Muscle of leg (tissue), 3 donors: ENCODE measurements at regions not wholly inside any gene's neighbourhood (a gene's known extent, or its start where the extent isn't known, plus 50 kb on each side); places are given as distances from the start of the nearest gene placed in this dataset.

Experiments used
- DNase-seq: peaks from one replicate; pipeline ENCODE4 v3.0.0; 2013
- H3K27ac ChIP-seq: one replicate; pipeline ENCODE4 v1.5.1; 2013; ENCODE audit warnings: mild to moderate bottlenecking, low read length, control low read depth
- H3K27me3 ChIP-seq: one replicate; pipeline ENCODE4 v1.6.1; 2013; ENCODE audit warnings: low read length; ENCODE audit not compliant: control insufficient read depth, insufficient read depth
- H3K36me3 ChIP-seq: one replicate; pipeline ENCODE4 v1.6.1; 2013; ENCODE audit warnings: low read length; ENCODE audit not compliant: control insufficient read depth, insufficient read depth
- H3K4me1 ChIP-seq: one replicate; pipeline ENCODE4 v1.6.1; 2013; ENCODE audit warnings: low read length; ENCODE audit not compliant: control insufficient read depth, insufficient read depth
- H3K4me3 ChIP-seq: one replicate; pipeline ENCODE4 v1.5.1; 2013; ENCODE audit warnings: low read length, control low read depth
- H3K9me3 ChIP-seq: replicated peaks from 2 replicates; pipeline ENCODE4 v1.6.1; 2013; ENCODE audit warnings: low read depth, low read length; ENCODE audit not compliant: control insufficient read depth
- WGBS: methylation state at CpG from one replicate; pipeline ENCODE4 v1.1.5; 2013; ENCODE audit warnings: missing lambda C conversion rate; ENCODE audit not compliant: insufficient coverage; 5-methylcytosine and 5-hydroxymethylcytosine counted together

- 20% methylated on average over 3 of the region's 3 CpGs for WGBS
- Histone ChIP-seq H3K4me3 (no peak overlapping the region), H3K27ac (peak overlapping the region; percentile 26), H3K36me3 (no peaks in the 10 kb centered on the region), H3K9me3 (no peaks in the 10 kb centered on the region), H3K27me3 (no peaks in the 10 kb centered on the region), H3K4me1 (no peaks in the 10 kb centered on the region)
- peak; percentile 90 for DNase-seq
These were observed 235.2 kb downstream of the SLITRK5 start for GRCh38 chr13:87906411-87906810.

GRCh38 chr13:87907202-87907601, 236.0 kb downstream of the SLITRK5 start:
- no peak for DNase-seq
- H3K4me3 ChIP-seq: no peak overlapping the region
- no peaks in the 10 kb centered on the region for H3K4me1 ChIP-seq
- H3K9me3 ChIP-seq: no peaks in the 10 kb centered on the region
- no peaks in the 10 kb centered on the region for H3K36me3 ChIP-seq
- H3K27me3 ChIP-seq: no peaks in the 10 kb centered on the region
- peak overlapping the region; percentile 26 for H3K27ac ChIP-seq
- WGBS: no CpG with 5 or more reads among the region's 1 CpG

DNA sequence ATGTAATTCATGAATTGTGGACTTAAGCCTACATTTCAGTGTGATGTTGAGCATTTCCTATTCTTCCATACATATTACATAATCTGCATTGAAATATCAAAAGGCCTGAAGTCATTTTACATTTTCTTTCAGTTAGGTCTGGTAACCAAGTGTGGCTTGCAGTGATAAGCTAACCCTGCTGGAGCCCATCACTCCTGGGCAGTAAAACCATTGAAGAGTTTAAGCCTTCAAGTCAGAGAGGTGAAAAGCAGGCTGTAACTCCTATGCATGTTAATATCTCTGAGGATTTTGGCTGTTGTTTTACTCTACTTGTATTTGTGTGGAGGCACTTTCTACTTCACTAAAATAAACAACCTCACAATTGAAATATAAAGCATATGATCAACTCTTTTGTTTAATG, 248.8 kb downstream of the SLITRK5 start:
- H3K9me3 ChIP-seq: no peaks in the 10 kb centered on the region
- no peak overlapping the region for H3K27ac ChIP-seq
- H3K4me3 ChIP-seq: no peak overlapping the region
- no peaks in the 10 kb centered on the region for H3K4me1 ChIP-seq
- H3K36me3 ChIP-seq: no peaks in the 10 kb centered on the region
- no peak for DNase-seq
- H3K27me3 ChIP-seq: no peaks in the 10 kb centered on the region

DNA sequence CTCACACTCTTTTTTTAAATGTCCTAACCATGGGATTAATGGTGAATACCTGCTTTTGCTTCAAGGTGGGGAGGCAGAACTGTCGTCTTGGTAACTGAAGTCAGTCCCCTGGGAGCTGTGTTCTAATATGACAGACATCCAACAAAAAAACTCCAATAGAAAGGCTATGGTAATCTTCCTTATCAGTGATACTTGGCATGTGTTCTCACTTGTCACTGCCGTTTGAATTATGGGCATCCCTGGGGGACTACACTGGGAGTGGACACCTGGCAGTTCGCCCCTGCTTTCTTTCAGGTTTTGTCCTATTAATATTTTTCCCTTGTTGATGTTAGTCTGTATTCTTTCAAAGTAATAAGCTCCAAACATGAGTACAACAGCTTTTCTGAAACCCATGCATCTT, 252.6 kb downstream of the SLITRK5 start:
- Histone ChIP-seq H3K27ac (no peak overlapping the region), H3K9me3 (no peaks in the 10 kb centered on the region), H3K36me3 (no peaks in the 10 kb centered on the region), H3K4me1 (no peaks in the 10 kb centered on the region), H3K4me3 (no peak overlapping the region), H3K27me3 (no peaks in the 10 kb centered on the region)
- WGBS: no CpG with 5 or more reads among the region's 3 CpGs
- no peak for DNase-seq

DNA sequence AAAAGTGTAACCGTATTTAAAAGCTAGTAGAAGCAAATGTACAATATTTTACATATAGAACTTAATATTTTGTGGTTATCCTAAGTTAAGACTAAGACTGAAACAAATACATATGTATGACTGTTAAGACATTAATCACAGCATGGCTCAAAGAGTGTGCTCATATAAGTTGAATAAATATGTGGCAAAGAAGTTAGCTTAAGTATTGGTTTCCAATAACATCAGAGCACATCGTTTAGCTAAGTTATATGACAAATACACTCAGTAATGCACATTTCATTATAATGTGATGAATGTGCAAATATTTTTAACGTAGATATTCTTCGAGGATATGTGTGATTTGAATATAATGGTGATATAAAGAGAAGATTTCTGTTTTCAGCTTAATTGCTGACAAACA, 253.8 kb downstream of the SLITRK5 start:
- no peak overlapping the region for H3K27ac ChIP-seq
- no peaks in the 10 kb centered on the region for H3K36me3 ChIP-seq
- no peaks in the 10 kb centered on the region for H3K4me1 ChIP-seq
- no peaks in the 10 kb centered on the region for H3K27me3 ChIP-seq
- DNase-seq: no peak
- no peaks in the 10 kb centered on the region for H3K9me3 ChIP-seq
- no CpG with 5 or more reads among the region's 4 CpGs for WGBS
- no peak overlapping the region for H3K4me3 ChIP-seq

- no peak overlapping the region for H3K4me3 ChIP-seq
- no peaks in the 10 kb centered on the region for H3K36me3 ChIP-seq
- no peaks in the 10 kb centered on the region for H3K4me1 ChIP-seq
- H3K27ac ChIP-seq: no peak overlapping the region
- no CpG with 5 or more reads among the region's 1 CpG for WGBS
- H3K9me3 ChIP-seq: no peaks in the 10 kb centered on the region
- DNase-seq: no peak
- no peaks in the 10 kb centered on the region for H3K27me3 ChIP-seq
These were observed 269.6 kb downstream of the SLITRK5 start for GRCh38 chr13:87940776-87941175.

- no CpG with 5 or more reads among the region's 3 CpGs for WGBS
- Histone ChIP-seq H3K9me3 (no peaks in the 10 kb centered on the region), H3K36me3 (no peaks in the 10 kb centered on the region), H3K27ac (no peak overlapping the region), H3K4me3 (no peak overlapping the region), H3K27me3 (no peaks in the 10 kb centered on the region), H3K4me1 (no peaks in the 10 kb centered on the region)
- DNase-seq: no peak
These were observed 270.1 kb downstream of the SLITRK5 start for GRCh38 chr13:87941226-87941625.

GRCh38 chr13:87942205-87942604, 271.0 kb downstream of the SLITRK5 start:
- no peak overlapping the region for H3K27ac ChIP-seq
- no peak for DNase-seq
- H3K36me3 ChIP-seq: no peaks in the 10 kb centered on the region
- no peaks in the 10 kb centered on the region for H3K27me3 ChIP-seq
- no peaks in the 10 kb centered on the region for H3K4me1 ChIP-seq
- no peak overlapping the region for H3K4me3 ChIP-seq
- WGBS: no CpG with 5 or more reads among the region's 1 CpG
- no peaks in the 10 kb centered on the region for H3K9me3 ChIP-seq

- Histone ChIP-seq H3K4me1 (no peaks in the 10 kb centered on the region), H3K27ac (no peak overlapping the region), H3K36me3 (no peaks in the 10 kb centered on the region), H3K27me3 (no peaks in the 10 kb centered on the region), H3K4me3 (no peak overlapping the region), H3K9me3 (no peaks in the 10 kb centered on the region)
- no peak for DNase-seq
- WGBS: no CpG with 5 or more reads among the region's 1 CpG
These were observed 272.9 kb downstream of the SLITRK5 start for GRCh38 chr13:87944038-87944437.

- H3K36me3 ChIP-seq: no peaks in the 10 kb centered on the region
- no CpG with 5 or more reads among the region's 2 CpGs for WGBS
- H3K4me1 ChIP-seq: no peaks in the 10 kb centered on the region
- H3K9me3 ChIP-seq: no peaks in the 10 kb centered on the region
- H3K4me3 ChIP-seq: no peak overlapping the region
- no peaks in the 10 kb centered on the region for H3K27me3 ChIP-seq
- DNase-seq: no peak
- H3K27ac ChIP-seq: no peak overlapping the region
These were observed 281.2 kb downstream of the SLITRK5 start for GRCh38 chr13:87952377-87952776.

- no peaks in the 10 kb centered on the region for H3K4me1 ChIP-seq
- DNase-seq: no peak
- no peaks in the 10 kb centered on the region for H3K27me3 ChIP-seq
- no peak overlapping the region for H3K27ac ChIP-seq
- H3K36me3 ChIP-seq: no peaks in the 10 kb centered on the region
- H3K4me3 ChIP-seq: no peak overlapping the region
- WGBS: no CpG with 5 or more reads among the region's 3 CpGs
- H3K9me3 ChIP-seq: no peaks in the 10 kb centered on the region
These were observed 282.2 kb downstream of the SLITRK5 start for GRCh38 chr13:87953381-87953780.
